ENCODE measurements at regions not wholly inside any gene's neighbourhood (a gene's known extent, or its start where the extent isn't known, plus 50 kb on each side); places are given as distances from the start of the nearest gene placed in this dataset.

- no peak for DNase-seq (ENCODE audit: low spot score)
Measured at GRCh38 chr1:114342376-114342775, 168.6 kb downstream of the TRIM33 start.

DNA sequence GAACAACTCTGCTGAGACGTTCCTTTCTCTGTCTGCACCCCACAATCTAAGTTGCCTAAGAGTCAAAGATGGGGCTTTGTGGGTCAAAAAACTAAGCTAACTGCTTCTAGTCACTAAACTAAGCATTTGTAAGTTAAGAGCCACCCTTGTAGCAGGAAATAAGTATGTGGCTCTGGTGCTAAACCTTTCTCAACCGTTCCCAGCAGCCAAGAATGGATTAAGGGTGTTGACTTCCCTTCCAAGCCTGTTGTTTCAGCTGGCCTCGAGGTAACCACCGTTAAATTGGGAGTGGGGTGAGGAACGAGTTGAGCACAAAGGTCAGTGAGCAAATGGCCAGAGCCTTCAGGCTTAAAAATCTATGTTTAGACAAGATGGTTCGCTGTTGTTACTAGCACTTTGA is 169.1 kb downstream of the TRIM33 start:
- no peak for DNase-seq (ENCODE audit: low spot score)

- no peak for DNase-seq (ENCODE audit: low spot score)
Measured at GRCh38 chr1:114341299-114341698, 169.7 kb downstream of the TRIM33 start.

- no peak for DNase-seq (ENCODE audit: low spot score)
Measured at GRCh38 chr1:114340892-114341291, 170.1 kb downstream of the TRIM33 start.

DNA sequence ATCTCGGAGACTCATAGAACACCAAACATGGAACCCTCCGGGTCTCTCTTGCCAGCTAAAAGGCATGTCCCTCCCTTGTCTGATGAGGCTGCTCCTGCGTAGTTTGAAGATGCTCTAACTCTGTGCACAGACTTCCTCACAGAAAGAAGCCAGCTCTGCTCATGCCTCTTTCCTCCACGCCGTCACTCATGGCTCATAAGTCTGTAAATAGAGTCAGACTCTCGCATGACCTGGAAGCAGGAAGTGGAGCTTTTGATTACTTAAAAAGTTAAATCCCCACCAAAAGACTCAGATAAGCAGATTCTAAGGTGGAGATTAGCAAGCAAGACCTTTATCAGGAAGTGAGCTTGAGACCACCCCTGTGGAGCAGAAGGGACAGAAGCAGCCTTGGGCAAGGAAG is 171.6 kb downstream of the TRIM33 start:
- no peak for DNase-seq (ENCODE audit: low spot score)

DNA sequence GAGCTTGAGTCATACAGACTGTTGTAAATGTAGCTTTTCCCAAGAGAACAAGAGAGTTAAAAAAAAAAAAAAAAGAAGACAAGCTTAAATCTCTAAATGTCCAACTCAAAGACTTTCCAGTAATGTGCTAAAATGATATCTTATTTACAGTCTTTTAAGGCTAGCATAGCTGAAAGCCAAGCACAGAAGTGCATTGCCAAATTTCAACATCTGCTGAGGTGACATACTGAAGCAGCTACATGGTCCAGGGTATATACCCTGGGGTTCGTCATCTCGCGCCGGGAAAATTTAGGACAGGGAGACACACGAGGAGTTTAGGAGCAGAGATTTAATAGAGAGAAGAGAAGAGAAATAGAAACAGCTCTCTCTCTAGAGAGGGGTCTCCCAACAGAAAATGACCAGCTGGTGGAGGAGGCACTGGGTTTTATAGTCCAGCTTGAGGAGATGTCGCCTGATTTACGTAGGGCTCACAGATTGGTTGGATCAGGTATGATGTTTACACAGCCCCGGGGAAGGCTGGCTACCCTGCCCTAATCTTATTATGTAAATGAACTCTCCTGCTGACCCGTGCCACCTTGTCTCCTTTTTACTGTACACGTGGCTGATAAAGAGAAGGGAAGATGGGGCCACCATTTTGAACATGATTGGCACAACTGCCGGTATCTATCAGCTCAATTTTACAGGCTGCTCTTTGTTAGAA is 172.7 kb downstream of the TRIM33 start:
- no peak for DNase-seq (ENCODE audit: low spot score)

DNA sequence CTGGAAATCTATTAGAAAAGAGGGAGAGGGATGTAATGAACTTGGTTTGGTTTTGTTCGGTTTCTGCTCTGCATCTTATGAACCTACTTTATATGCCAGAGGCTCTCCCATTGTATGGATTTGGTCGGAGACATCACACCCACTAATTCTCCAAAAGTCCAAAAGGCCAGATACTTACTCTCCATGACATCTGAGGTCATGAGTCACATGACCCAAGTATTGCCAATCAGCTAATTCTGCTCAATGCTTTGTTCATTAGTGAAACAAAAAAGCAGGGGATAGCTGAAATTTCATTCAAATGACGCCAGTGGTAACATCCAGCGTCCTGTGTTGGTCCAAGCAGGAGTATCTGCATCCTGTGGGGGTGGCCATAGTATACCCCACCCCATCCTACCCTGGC is 173.6 kb downstream of the TRIM33 start:
- no peak for DNase-seq (ENCODE audit: low spot score)

- DNase-seq (ENCODE audit: low spot score): no peak
Measured at GRCh38 chr1:114336360-114336759, 174.6 kb downstream of the TRIM33 start.

DNA sequence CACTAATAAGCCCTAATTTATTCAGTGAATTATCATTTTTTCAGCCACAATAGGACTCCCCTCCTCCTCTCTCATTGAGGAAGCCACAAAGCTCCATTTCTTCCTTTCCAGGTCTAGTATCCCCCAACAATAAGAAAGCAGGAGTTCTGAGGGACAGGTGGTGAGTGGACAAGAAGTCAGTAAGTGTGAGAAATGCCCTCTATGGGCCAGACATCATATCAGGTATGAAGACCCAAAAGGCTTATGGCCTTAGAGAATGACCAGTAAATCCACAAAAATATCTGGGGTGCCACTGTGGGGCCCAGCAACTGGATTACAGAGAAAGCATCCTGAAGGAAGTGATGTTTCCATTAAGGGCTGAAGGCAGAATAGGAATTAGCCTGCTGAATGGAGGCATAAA is 175.7 kb downstream of the TRIM33 start:
- DNase-seq (ENCODE audit: low spot score): no peak

GRCh38 chr1:114334297-114334696 is 176.7 kb downstream of the TRIM33 start:
- no peak for DNase-seq (ENCODE audit: low spot score)

GRCh38 chr1:114333690-114334089 is 177.3 kb downstream of the TRIM33 start:
- no peak for DNase-seq (ENCODE audit: low spot score)

DNA sequence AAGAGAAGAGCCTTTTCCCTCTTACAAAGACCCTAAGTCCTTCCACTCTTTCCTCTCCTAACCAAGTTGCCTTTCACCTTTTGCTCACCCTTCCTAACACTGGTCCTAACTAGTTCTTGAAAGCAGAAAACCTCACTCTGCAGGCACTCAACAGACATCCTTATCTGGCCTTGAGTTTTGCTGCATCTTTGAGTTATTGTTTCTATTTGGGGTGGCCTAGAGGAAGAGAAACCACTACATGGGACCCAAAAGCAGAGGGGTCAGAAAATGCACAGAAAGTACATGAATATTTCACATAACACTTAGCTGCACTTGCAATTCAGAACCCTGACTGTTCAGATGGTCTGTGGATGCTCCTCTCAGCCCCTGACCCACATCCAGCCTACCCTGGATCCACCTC is 178.3 kb upstream of the SYT6 start:
- DNase-seq (ENCODE audit: low spot score): no peak

- no peak for DNase-seq (ENCODE audit: low spot score)
Measured at GRCh38 chr1:114330451-114330983, 176.8 kb upstream of the SYT6 start.

- no peak for DNase-seq (ENCODE audit: low spot score)
Measured at GRCh38 chr1:114328361-114328904, 174.8 kb upstream of the SYT6 start.

DNA sequence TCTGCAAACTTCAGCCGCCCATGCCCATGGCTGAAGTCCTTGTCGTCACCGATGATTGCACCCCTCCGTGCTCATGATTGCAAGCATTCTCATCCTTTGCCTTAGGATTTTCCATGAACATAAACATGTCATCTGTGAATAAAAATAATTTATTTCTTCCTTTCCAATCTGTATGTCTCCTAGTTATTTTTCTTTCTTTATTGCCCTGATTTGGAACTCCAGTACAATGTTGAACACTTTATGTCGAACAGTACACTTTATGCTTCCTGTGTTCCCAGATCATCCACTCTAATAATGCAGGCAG is 170.9 kb upstream of the SYT6 start:
- no peak for DNase-seq (ENCODE audit: low spot score)

DNA sequence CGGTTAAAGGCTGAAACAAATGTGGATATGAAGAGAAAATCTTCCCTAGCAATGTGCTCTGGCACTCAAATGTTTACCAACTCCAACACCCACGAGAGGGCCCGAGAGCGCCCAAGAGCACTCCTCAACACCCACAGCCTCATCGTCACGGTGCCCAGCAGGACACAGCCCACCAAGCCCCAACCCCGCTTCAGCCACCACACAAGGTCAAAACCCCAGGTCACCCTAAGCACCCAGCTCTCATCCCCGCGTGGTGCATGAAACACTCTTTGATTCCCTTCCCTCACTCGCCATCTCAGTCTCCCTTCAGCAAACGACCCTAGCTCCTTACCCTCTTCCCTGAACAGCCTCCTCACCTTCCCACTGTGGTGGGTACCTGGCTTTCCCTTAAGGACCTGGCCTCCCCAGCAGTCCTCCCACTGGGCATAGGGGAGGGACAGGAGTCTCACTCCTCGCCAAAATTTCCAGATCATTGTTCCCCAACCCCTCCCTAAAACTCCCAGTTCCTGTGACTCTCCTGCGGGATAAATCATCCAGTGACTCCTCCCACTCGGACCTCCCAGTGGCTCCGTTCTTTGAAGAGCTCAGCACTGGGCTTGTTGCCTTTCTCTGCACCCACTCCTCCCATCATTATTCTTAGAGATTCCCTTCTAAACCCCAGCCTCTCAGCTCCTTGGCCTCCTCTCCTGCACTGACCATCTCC is 170.4 kb upstream of the SYT6 start:
- DNase-seq (ENCODE audit: low spot score): no peak

DNA sequence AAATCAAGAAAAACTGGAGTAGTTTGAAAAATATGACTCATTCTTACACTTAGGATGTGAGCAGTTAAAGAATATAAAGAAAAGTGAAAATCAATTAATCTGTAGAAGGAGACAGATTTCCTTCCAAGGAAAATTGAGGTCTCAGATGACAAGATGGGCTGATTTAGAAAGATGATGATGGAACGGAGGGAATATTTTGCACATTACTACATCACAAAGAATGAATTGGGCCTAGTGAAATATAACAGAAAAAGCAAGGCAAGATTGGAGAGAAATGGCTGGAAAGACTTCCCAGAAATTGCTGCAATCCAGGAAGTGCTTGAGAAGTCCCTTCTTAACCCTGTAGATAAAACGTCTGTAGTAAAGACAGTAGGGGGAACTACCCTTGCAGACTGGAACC is 169.1 kb upstream of the SYT6 start:
- DNase-seq (ENCODE audit: low spot score): no peak

DNA sequence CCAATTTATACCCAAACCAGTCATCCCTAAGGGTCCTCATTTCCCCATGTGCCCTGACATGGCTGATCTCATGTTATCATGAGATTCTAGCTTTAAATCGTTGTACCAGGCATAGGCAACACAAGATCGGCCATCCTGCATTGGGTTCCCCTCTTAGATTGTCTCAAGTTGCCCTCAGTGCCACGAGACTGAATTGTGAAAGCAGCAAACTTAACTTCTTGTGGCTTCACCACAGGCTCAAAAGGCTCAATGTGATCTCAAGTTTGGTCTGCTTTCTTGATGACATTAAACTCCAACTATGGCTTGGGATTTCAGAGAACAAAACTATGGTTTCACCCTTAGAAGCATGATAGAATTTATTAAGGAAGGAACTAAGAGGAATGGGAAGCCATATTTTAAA is 168.5 kb upstream of the SYT6 start:
- no peak for DNase-seq (ENCODE audit: low spot score)

DNA sequence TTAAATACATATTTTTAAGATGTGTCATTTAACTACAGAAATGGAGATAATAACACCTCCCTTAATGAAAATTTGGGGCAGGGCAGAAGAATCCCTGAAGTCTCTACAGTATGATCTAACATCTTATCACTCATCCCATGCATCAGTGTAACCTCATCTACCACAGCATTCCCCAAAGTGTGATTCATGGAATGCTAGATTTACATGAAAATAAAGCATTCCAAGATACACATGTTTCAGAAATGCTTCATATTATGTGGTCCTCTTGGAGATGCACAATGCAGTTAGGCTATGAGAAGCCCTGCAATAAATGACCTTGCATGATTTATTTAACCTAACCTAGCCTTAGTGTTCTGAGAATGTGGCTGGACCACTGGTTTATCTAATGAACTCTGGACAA is 166.9 kb upstream of the SYT6 start:
- DNase-seq (ENCODE audit: low spot score): no peak

- no peak for DNase-seq (ENCODE audit: low spot score)
Measured at GRCh38 chr1:114319418-114319817, 165.7 kb upstream of the SYT6 start.

DNA sequence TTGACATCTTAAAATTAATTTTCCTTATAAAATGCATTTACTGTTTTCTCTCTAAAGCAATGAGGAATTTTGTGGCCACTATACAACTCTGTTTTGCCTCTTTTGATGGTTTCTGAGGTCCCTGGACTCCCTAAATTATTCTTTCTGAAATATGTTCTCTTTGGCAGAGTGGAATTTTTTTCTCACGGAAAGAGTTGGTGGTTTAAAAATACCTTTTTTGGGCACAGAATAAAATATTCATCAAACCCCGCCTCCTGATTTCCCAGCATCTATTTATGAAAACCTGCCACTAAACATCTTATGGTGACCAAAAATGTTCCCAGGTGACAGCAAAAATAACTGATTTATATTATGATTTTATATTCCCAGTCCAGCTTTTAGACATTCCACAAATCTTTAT is 165.3 kb upstream of the SYT6 start:
- no peak for DNase-seq (ENCODE audit: low spot score)

DNA sequence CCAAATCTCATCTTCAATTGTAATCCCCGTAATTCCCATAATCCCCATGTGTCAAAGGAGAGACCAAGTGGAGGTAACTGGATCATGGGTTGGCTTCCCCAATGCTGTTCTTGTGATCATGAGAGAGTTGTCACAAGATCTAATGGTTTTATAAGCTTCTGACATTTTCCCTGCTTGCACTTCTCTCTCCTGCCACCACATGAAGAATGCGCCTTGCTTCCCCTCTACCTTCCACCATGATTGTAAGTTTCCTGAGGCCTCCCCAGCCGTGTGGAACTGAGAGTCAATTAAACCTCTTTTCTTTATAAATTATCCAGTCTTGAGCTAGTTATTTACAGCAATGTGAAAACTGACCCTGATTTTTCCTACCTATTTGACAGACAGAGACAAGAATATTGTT is 162.5 kb upstream of the SYT6 start:
- no peak for DNase-seq (ENCODE audit: low spot score)

GRCh38 chr1:114315631-114316030 is 162.0 kb upstream of the SYT6 start:
- no peak for DNase-seq (ENCODE audit: low spot score)

- DNase-seq (ENCODE audit: low spot score): no peak
Measured at GRCh38 chr1:114314576-114314975, 160.9 kb upstream of the SYT6 start.

All from hematopoietic multipotent progenitor cell treated with erythropoietin and hydrocortisone succinate and interleukin-3 and kit ligand, for 15 days (in vitro differentiated cells).